Thoracic aorta (tissue), 2 donors: ENCODE measurements at regions not wholly inside any gene's neighbourhood (a gene's known extent, or its start where the extent isn't known, plus 50 kb on each side); places are given as distances from the start of the nearest gene placed in this dataset.

Source experiments
- ATAC-seq: fragments of 150-250 bp; one replicate; pipeline ENCODE4 v1.8.0; 2017; ENCODE audit warnings: low read depth; ENCODE audit not compliant: insufficient number of reproducible peaks, low FRiP score
- DNase-seq: peaks from one replicate; pipeline ENCODE4 v3.0.0-alpha.2; 2020; ENCODE audit warnings: low spot score
- H3K27ac ChIP-seq, 2 donors: fragments of 200-600 bp; sonication (generic); 1 replicate in 1 of 2; 2 replicates in 1 of 2; pipeline ENCODE4 v1.5.1; 2016; ENCODE audit warnings: mild to moderate bottlenecking in 2 of 2, moderate library complexity in 2 of 2
- H3K27me3 ChIP-seq: fragments of 200-600 bp; sonication (generic); replicated peaks from 2 replicates; pipeline ENCODE4 v1.6.0; 2016; ENCODE audit warnings: mild to moderate bottlenecking; ENCODE audit not compliant: insufficient read depth
- H3K36me3 ChIP-seq: fragments of 200-600 bp; sonication (generic); one replicate; pipeline ENCODE4 v1.5.1; 2016
- H3K4me1 ChIP-seq, 2 donors: fragments of 200-600 bp; sonication (generic); 1 replicate in 1 of 2; 2 replicates in 1 of 2; pipeline versions ENCODE4 v1.5.1 to v1.6.0; 2016; ENCODE audit warnings: low read depth in 2 of 2, mild to moderate bottlenecking in 1 of 2; ENCODE audit not compliant: control insufficient read depth in 1 of 2
- H3K4me3 ChIP-seq: fragments of 200-600 bp; sonication (generic); 2 replicates; pipeline ENCODE4 v1.5.1; 2016; ENCODE audit warnings: mild to moderate bottlenecking
- H3K9me3 ChIP-seq: fragments of 200-600 bp; sonication (generic); 2 replicates; pipeline ENCODE4 v1.5.1; 2016
- CTCF ChIP-seq: fragments of 200-600 bp; sonication (generic); IDR thresholded peaks from one replicate; pipeline ENCODE4 v1.5.1; 2019; ENCODE audit warnings: antibody characterized with exemption

GRCh38 chr3:153944084-153944483 lies 177.1 kb upstream of the ARHGEF26 start:
- no peaks in the 10 kb centered on the region for H3K4me1 ChIP-seq
- H3K4me3 ChIP-seq: no peak overlapping the region
- ATAC-seq (no peak), DNase-seq (no peak)
- no peaks in the 10 kb centered on the region for H3K9me3 ChIP-seq
- H3K27me3 ChIP-seq: no peaks in the 10 kb centered on the region
- H3K27ac ChIP-seq: no peak overlapping the region
- no peak for TF ChIP-seq CTCF
- H3K36me3 ChIP-seq: no peaks in the 10 kb centered on the region

GRCh38 chr3:153951276-153951675 lies 169.9 kb upstream of the ARHGEF26 start:
- TF ChIP-seq CTCF: no peak
- no peak for ATAC-seq
- no peak overlapping the region for H3K4me3 ChIP-seq
- no peaks in the 10 kb centered on the region for H3K27me3 ChIP-seq
- H3K27ac ChIP-seq: no peak overlapping the region
- DNase-seq: no peak
- no peaks in the 10 kb centered on the region for H3K4me1 ChIP-seq
- no peaks in the 10 kb centered on the region for H3K9me3 ChIP-seq
- H3K36me3 ChIP-seq: no peaks in the 10 kb centered on the region

GRCh38 chr3:153952091-153952490 lies 169.1 kb upstream of the ARHGEF26 start:
- ATAC-seq (no peak), DNase-seq (no peak)

GRCh38 chr3:153956613-153957012 lies 164.6 kb upstream of the ARHGEF26 start:
- peaks cover 3 to 4% of the 10 kb centered on the region in 2 donors for H3K4me1 ChIP-seq
- H3K9me3 ChIP-seq: no peaks in the 10 kb centered on the region
- no peaks in the 10 kb centered on the region for H3K27me3 ChIP-seq
- no peak overlapping the region for H3K27ac ChIP-seq
- ATAC-seq (no peak), DNase-seq (no peak)
- no peak overlapping the region for H3K4me3 ChIP-seq
- H3K36me3 ChIP-seq: no peaks in the 10 kb centered on the region
- no peak for TF ChIP-seq CTCF

More at GRCh38 chr3:153952091-153952490, 169.1 kb upstream of the ARHGEF26 start:
- no peak for TF ChIP-seq CTCF
- H3K4me3 ChIP-seq: no peak overlapping the region
- no peaks in the 10 kb centered on the region for H3K27me3 ChIP-seq
- H3K36me3 ChIP-seq: no peaks in the 10 kb centered on the region
- no peaks in the 10 kb centered on the region for H3K4me1 ChIP-seq
- no peaks in the 10 kb centered on the region for H3K9me3 ChIP-seq
- no peak overlapping the region for H3K27ac ChIP-seq

GRCh38 chr3:153957421-153957820 lies 163.8 kb upstream of the ARHGEF26 start:
- no peaks in the 10 kb centered on the region for H3K36me3 ChIP-seq
- H3K27ac ChIP-seq: no peak overlapping the region
- DNase-seq (no peak), ATAC-seq (no peak)
- no peak overlapping the region for H3K4me3 ChIP-seq
- H3K9me3 ChIP-seq: no peaks in the 10 kb centered on the region
- TF ChIP-seq CTCF: no peak
- peaks cover 3 to 4% of the 10 kb centered on the region in 2 donors for H3K4me1 ChIP-seq
- no peaks in the 10 kb centered on the region for H3K27me3 ChIP-seq
